ENCODE measurements at regions not wholly inside any gene's neighbourhood (a gene's known extent, or its start where the extent isn't known, plus 50 kb on each side); places are given as distances from the start of the nearest gene placed in this dataset.

GRCh38 chrX:94400488-94400887 is 726.5 kb downstream of the FAM133A start (continued):
- no peak for TF ChIP-seq CHD7 (IDR thresholded peaks at IDR 0.05; ENCODE audit: insufficient replicate concordance, low read length)
- TF ChIP-seq ATF2 (IDR thresholded peaks at IDR 0.05; ENCODE audit: low read length), result no peak
- TF ChIP-seq CBX5 (IDR thresholded peaks at IDR 0.05; ENCODE audit: low read depth, low read length), result no peak
- no peak for TF ChIP-seq YY1 (IDR thresholded peaks at IDR 0.05; ENCODE audit: low read depth, low read length)
- no peak for TF ChIP-seq BCL11A (IDR thresholded peaks at IDR 0.05; ENCODE audit: low read depth in 2 of 2, low read length in 2 of 2)
- TF ChIP-seq GABPA (IDR thresholded peaks at IDR 0.05; ENCODE audit: borderline replicate concordance, insufficient read depth, low read length), result no peak
- no peak; the same call in 1 of the 2 replicates for TF ChIP-seq BACH1 (IDR thresholded peaks at IDR 0.05; ENCODE audit: low read length)
- no peak for TF ChIP-seq RAD21 (IDR thresholded peaks at IDR 0.05 in 1 of 2, conservative IDR thresholded peaks at IDR 0.05 in 1 of 2; ENCODE audit: low read depth in 2 of 2, low read length in 2 of 2)

Data from H1 (cell line).